IPS-NIHi7 (cell line): ENCODE measurements at regions not wholly inside any gene's neighbourhood (a gene's known extent, or its start where the extent isn't known, plus 50 kb on each side); places are given as distances from the start of the nearest gene placed in this dataset.
A peak's percentile ranks its signal among the peaks of the same experiment; 100 is the strongest.
"Not testable (repeated sequence)": the region's sequence is repeated elsewhere in the genome, so short reads cannot be mapped to it uniquely, and the experiment has no call there.

Experiments used
- DNase-seq: peaks from one replicate; pipeline ENCODE4 v3.0.0; 2012; ENCODE audit warnings: mixed read lengths; ENCODE audit errors: extremely low spot score

GRCh38 chrX:140342410-140342809 is 162.5 kb downstream of the SOX3 start:
- DNase-seq: peak; percentile 36

- no peak for DNase-seq
Measured at GRCh38 chrX:140337263-140337662, 167.6 kb downstream of the SOX3 start.

GRCh38 chrX:140318296-140318695 is 186.6 kb downstream of the SOX3 start:
- no peak for DNase-seq

- peak; percentile 38 for DNase-seq
Measured at GRCh38 chrX:140317462-140317861, 187.4 kb downstream of the SOX3 start.

GRCh38 chrX:140298960-140299825 is 205.7 kb downstream of the SOX3 start:
- no peak for DNase-seq

- no peak for DNase-seq
Measured at GRCh38 chrX:140297273-140297672, 207.6 kb downstream of the SOX3 start.

GRCh38 chrX:140292961-140293360 is 211.9 kb downstream of the SOX3 start:
- DNase-seq: no peak

- no peak for DNase-seq
Measured at GRCh38 chrX:140292188-140292587, 212.7 kb downstream of the SOX3 start.

GRCh38 chrX:140274811-140275525 is 229.9 kb downstream of the SOX3 start:
- DNase-seq: peak; percentile 54

- no peak for DNase-seq
Measured at GRCh38 chrX:140273921-140274320, 230.9 kb downstream of the SOX3 start.

- no peak for DNase-seq
Measured at GRCh38 chrX:140250391-140250790, 254.5 kb downstream of the SOX3 start.

- no peak for DNase-seq
Measured at GRCh38 chrX:140249088-140249487, 255.8 kb downstream of the SOX3 start.

GRCh38 chrX:140229191-140229590 is 263.9 kb upstream of the CXorf66 start:
- peak; percentile 27 for DNase-seq

GRCh38 chrX:140226037-140226436 is 260.7 kb upstream of the CXorf66 start:
- DNase-seq: not testable (repeated sequence)

- not testable (repeated sequence) for DNase-seq
Measured at GRCh38 chrX:140215894-140216293, 250.6 kb upstream of the CXorf66 start.

- DNase-seq: not testable (repeated sequence)
Measured at GRCh38 chrX:140214518-140214917, 249.2 kb upstream of the CXorf66 start.

- DNase-seq: no peak
Measured at GRCh38 chrX:140206657-140207056, 241.3 kb upstream of the CXorf66 start.

GRCh38 chrX:140190441-140191108 is 225.3 kb upstream of the CXorf66 start:
- no peak for DNase-seq

GRCh38 chrX:140180585-140180984 is 215.3 kb upstream of the CXorf66 start:
- DNase-seq: no peak

- DNase-seq: no peak
Measured at GRCh38 chrX:140177821-140178220, 212.5 kb upstream of the CXorf66 start.

- DNase-seq: no peak
Measured at GRCh38 chrX:140172401-140172800, 207.1 kb upstream of the CXorf66 start.

GRCh38 chrX:140167551-140167950 is 202.2 kb upstream of the CXorf66 start:
- no peak for DNase-seq
